NCI-H1694 (cell line): ENCODE measurements at regions not wholly inside any gene's neighbourhood (a gene's known extent, or its start where the extent isn't known, plus 50 kb on each side); places are given as distances from the start of the nearest gene placed in this dataset.
"Not testable (repeated sequence)": the region's sequence is repeated elsewhere in the genome, so short reads cannot be mapped to it uniquely, and the experiment has no call there.

Experiments used
- DNase-seq: peaks from one replicate; lab custom pipeline; 2025; lab: John Stamatoyannopoulos, UW

DNA sequence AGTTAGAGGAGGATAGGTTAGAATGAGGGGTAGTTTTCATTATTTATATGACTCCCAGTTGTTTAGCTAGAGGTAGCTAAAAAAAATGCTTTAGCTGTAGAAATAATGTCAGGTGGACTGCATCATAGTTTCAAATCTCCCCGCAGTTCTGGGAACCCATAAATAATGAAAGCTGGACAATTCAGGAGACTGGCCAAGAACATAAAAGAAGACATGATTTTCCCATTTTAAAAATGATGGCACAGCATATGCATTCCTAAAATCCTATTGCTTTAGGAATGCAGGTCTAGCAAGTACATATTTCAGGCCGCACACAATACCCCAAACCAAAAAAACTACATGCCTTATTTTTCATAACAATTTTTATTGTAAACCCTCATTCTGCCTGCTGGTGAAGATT is 143.3 kb downstream of the CTH start:
- no peak for DNase-seq

GRCh38 chr1:70556541-70556940 is 145.5 kb downstream of the CTH start:
- DNase-seq = no peak

DNA sequence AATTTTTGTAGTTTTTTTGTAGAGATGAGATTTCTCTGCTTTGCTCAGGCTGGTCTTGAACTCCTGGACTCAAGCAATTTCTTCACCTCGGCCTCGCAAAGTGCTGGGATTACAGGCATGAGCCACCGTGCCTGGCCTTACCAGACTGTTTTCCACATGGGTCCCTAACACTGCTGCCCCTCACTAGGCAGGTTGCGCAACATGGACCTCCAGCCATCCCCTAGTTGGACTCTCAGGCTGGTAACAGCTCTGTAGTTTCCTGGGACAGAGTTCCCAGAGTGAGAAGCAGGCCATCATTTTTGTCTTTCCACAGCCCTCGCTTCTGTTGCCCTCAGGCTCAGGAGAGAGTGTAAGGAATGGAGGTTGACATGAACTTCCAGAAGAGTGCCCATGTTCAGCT is 156.1 kb downstream of the CTH start:
- no peak for DNase-seq

GRCh38 chr1:70571191-70571590 is 160.1 kb downstream of the CTH start:
- DNase-seq = no peak

DNA sequence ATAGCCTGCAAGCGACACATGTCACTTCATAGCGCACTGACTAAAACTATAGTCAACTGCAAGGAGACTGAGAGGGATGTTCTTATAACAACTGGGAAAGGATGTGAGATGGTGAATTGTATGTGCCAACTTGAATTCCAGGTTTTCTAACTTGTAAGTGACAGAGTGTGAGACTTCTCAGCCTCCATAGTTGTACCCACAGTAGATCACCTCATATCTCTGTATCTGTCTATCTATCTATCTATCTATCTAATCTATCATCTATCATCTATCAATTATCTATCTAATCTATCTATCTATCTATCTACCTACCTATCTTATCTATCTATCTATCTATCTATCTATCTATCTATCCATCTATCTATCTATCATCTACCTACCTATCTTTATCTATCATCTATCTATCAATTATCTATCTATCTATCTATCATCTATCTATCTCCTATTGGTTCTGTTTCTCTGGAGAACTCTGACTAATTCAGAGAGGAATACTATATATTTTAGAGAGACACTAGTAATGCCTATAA is 162.3 kb downstream of the CTH start:
- DNase-seq = no peak

DNA sequence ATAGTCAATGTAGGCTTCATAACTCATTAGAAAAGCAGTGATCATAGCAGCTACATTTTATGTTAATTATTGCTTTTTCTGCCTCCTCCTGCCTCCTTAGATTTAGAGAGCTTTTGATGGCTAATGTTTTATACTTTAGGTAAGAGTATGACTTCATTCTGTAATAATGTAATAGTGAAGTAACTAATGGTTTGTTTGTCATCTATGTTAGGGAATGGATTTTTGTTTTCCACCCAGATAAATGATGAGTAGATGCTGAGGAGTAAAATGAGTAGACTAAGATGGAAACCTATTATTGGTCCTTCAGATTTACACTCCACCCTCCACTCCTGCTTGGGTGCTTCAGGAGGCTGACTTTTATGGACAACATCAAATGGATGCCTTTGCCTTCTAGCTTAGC is 170.6 kb downstream of the CTH start:
- DNase-seq = no peak

DNA sequence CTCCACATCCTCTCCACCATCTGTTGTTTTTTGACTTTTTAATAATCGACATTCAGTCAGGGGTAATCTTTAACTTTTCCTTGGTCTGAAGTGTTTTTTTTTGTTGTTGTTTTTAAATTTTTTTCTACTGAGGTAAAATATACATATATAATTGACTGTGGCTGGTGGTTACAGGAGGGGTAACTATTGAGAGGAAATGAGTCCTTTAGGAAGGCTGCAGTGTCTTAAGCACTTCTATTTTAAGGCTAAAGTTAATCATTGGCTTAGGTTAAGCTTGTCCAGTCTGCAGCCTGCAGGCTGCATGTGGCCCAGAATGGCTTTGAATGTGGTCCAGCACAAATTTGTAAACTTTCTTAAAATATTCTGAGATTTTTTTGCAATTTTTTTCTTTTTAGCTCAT is 172.5 kb downstream of the CTH start:
- no peak for DNase-seq

- DNase-seq = no peak
Observed at GRCh38 chr1:70586046-70586445, 175.0 kb downstream of the CTH start.

- no peak for DNase-seq
Observed at GRCh38 chr1:70587872-70588366, 176.9 kb downstream of the CTH start.

DNA sequence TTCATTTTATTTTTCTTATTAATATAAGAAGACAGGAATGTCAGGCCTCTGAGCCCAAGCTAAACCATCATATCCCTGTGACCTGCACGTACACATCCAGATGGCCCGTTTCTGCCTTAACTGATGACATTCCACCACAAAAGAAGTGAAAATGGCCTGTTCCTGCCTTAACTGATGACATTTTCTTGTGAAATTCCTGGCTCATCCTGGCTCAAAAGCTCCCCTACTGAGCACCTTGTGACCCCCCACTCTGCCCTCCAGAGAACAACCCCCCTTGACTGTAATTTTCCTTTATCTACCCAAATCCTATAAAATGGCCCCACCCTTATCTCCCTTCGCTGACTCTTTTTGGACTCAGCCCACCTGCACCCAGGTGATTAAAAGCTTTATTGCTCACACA is 182.5 kb downstream of the CTH start:
- not testable (repeated sequence) for DNase-seq

GRCh38 chr1:70608815-70609214 is 197.7 kb downstream of the CTH start:
- no peak for DNase-seq

DNA sequence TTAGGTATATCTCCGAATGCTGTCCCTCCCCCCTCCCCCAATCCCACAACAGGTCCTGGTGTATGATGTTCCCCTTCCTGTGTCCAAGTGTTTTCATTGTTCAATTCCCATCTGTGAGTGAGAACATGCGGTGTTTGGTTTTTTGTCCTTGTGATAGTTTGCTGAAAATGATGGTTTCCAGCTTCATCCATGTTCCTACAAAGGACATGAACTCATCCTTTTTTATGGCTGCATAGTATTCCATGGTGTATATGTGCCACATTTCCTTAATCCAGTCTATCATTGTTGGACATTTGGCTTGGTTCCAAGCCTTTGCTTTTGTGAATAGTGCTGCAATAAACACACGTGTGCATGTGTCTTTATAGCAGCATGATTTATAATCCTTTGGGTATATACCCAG is 199.1 kb downstream of the CTH start:
- DNase-seq = not testable (repeated sequence)

DNA sequence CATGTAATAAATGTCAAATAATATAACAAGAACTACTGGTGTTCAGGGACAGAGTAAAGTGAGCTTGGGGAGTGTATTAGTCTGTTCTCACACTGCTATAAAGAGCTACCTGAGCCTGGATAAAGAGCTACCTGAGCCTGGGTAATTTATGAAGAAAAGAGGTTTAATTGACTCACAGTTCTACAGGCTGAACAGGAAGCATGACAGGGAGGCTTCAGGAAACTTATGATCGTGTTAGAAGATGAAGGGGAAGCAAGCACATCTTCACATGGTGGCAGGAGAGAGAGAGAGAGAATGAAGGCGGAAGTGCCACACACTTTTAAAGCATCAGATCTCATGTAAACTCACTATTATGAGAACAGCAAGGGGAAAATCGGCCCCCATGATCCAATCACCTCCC is 205.9 kb downstream of the CTH start:
- no peak for DNase-seq

GRCh38 chr1:70617728-70618127 is 206.7 kb downstream of the CTH start:
- no peak for DNase-seq

- no peak for DNase-seq
Observed at GRCh38 chr1:70627910-70628309, 216.8 kb downstream of the CTH start.

- DNase-seq = no peak
Observed at GRCh38 chr1:70628973-70629372, 217.9 kb downstream of the CTH start.

- DNase-seq = no peak
Observed at GRCh38 chr1:70633004-70633403, 221.9 kb downstream of the CTH start.

- no peak for DNase-seq
Observed at GRCh38 chr1:70635868-70636267, 224.8 kb downstream of the CTH start.

DNA sequence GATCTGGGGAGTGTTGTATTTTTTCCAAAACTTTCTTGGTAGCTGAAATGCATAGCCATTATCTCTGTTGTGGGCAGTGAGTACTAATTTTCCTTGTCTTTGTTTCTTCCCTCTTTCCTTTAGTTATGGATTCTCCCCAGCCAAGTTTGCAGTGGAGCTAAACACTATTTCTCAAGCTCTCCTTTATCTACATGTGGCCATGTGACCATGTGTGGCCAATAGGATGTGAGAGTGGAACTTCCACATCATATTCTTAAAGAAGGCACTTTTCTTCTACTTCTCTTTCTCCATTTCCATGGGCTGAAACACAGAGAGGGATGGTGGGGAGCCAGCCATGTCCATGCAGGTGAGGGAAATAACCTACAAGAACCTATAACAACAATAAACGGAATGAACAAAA is 230.8 kb downstream of the CTH start:
- DNase-seq = no peak

DNA sequence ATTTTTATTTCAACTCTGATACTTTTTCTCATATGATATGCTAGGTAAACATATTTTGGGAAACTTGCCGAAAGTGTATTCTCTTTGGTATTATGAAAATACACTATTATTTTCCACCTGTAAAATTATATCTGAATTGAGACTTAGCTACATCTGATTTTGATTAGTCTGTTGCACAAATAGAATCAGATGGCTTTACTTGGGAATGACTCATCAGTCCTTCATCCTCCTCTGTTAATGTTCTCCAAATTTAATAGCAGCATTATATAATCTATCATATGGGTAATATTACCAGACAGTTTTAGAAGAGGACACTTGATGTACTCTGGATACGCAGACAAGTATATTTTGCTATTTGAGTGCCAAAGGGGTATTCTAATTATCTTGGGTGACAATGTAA is 245.3 kb downstream of the CTH start:
- no peak for DNase-seq

- DNase-seq = no peak
Observed at GRCh38 chr1:70659891-70660290, 248.8 kb downstream of the CTH start.

GRCh38 chr1:70666381-70667140 is 255.5 kb downstream of the CTH start:
- DNase-seq = no peak

- no peak for DNase-seq
Observed at GRCh38 chr1:70667494-70668170, 256.6 kb downstream of the CTH start.
